HG02610 (cell line): ENCODE measurements at regions not wholly inside any gene's neighbourhood (a gene's known extent, or its start where the extent isn't known, plus 50 kb on each side); places are given as distances from the start of the nearest gene placed in this dataset.
"Not testable (repeated sequence)": the region's sequence is repeated elsewhere in the genome, so short reads cannot be mapped to it uniquely, and the experiment has no call there.

Source experiments
- ATAC-seq: cut with Tn5 transposase; IDR thresholded peaks from one replicate; pipeline ENCODE4 v1.9.1; 2021; ENCODE audit warnings: mild to moderate bottlenecking, moderate library complexity; ENCODE audit not compliant: unreplicated experiment

DNA sequence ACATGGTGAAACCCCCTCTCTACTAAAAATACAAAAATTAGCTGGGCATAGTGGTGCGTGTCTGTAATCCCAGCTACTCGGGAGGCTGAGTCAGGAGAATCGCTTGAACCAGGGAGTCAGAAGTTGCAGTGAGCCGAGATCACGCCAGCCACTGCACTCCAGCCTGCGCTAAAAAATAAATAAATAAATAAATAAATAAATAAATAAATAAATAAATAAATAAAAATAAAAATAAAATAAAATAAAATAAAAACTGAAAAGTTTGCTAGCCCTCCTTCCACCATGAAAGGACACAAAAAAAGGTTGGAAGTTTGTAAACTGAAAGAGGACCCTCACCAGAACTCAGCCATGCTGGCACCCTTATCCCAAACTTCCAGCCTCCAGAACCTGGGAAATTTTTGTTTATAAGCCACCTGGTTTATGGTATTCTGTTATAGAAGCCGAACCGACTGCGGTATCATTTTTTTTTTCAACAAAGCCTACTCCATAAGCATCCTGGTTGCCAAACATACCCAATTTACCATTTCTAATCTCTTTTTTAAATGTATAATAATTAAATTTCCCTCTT lies 448.2 kb downstream of the SEMA3D start:
- ATAC-seq: no peak

DNA sequence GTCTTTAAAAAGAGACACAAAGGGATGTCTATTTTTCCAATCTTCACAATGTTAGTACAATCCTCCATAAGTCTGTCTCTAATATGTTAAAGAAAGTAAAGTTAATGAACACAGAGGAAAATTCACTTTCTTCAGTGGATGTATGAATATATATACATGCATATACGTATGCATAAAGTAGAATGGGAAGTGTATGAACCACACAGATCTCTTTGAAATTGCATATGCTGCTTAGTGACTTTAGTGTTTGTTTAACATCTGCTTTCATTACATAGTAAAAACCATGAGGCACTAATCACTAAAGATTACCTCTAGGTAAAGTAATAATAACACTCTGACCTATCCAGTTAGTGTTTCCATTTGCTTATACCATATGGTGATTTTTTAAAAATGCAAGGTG lies 451.2 kb downstream of the SEMA3D start:
- ATAC-seq: no peak

DNA sequence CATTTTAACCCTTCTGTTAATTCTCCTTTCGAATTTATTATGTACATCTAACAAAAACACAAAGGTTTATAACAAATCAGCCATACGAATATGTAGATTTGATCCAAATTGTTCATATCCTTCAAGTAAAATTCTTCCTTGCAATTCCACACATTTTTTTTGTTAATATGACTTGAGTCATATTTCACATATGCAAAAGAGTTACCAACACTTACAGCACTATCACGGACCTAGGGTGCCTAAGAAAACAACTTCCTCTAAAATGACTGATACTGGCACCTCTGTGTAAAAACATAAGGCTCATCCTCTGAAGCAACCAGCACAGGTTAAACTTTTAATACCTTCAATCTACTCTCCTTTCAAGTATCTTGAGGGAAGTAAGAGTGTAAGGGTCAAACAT lies 451.8 kb downstream of the SEMA3D start:
- no peak for ATAC-seq

DNA sequence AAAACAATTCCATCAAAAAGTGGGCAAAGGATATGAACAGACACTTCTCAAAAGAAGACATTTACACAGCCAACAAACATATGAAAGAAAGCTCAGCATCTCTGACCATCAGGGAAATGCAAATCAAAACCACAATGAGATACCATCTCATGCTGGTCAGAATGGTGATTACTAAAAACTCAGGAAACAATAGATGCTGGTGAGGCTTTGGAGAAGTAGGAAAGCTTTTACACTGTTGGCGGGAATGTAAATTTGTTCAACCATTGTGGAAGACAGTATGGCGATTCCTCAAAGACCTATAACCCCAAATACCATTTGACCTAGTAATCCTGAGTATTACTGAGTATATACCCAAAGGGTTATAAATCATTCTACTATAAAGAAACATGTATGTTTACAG lies 452.9 kb downstream of the SEMA3D start:
- ATAC-seq: not testable (repeated sequence)

DNA sequence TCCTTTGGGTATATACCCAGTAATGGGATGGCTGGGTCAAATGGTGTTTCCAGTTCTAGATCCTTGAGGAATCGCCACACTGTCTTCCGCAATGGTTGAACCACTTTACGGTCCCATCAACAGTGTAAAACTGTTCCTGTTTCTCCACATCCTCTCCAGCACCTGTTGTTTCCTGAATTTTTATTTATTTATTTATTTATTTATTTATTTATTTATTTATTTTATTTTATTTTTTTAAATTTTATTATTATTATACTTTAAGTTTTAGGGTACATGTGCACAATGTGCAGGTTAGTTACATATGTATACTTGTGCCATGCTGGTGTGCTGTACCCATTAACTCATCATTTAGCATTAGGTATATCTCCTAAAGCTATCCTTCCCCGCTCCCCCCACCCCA lies 456.0 kb downstream of the SEMA3D start:
- ATAC-seq: not testable (repeated sequence)

DNA sequence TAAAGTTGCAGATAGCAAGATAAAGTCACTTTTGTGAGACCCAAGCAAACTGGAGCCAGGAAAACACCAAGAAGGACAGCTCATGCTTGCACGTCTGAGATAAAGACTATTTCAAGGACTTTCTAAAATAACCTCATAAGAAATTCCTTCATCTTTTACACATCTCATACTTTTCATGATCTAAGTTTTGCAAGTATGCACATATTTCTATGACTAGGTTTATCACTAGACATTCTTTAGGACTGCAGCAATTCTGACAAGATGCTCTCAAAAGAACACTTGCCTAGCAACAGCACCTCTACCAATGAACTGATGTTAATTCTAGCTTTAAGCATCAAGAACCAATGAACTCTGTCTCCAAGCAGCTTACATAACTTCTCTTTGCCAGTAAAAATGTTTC lies 457.6 kb downstream of the SEMA3D start:
- no peak for ATAC-seq

DNA sequence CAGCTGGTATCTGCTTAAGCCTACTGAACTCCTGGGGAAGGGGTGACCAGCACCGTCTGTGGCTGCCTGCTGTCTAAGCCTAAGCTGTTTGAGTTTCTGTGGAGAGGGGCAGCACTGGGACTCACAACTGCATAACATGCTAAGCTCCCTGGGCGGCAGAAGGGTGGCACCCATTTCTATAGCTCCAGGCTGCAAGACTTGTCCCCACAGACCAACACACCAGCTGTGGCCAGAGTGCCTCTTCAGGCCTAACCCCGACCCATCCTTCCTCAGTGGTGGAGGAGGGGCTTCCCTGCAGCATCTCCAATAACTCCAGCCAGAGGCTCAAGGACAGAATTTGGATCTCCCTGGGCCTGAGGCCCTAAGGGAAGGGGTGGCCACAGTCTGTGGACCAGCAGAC lies 464.1 kb downstream of the SEMA3D start:
- no peak for ATAC-seq

DNA sequence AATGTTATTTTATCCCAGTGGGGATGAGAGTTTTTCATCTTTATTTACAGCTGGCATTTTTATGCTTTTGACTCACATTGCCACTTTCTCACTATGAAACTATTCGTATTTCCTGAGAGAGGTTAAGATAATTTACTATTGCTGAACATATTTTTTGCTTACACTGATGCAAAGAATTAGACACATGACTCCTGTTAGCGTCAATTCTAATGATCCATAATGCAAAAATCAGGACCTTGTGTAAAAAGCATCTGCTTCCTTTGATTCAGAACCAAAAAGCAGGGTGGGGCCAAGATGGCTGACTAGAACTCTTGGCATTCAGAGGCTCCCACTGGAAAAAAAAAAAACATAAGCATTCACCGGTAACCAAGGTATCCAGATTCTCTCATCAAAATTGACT lies 464.8 kb downstream of the SEMA3D start:
- ATAC-seq: no peak

DNA sequence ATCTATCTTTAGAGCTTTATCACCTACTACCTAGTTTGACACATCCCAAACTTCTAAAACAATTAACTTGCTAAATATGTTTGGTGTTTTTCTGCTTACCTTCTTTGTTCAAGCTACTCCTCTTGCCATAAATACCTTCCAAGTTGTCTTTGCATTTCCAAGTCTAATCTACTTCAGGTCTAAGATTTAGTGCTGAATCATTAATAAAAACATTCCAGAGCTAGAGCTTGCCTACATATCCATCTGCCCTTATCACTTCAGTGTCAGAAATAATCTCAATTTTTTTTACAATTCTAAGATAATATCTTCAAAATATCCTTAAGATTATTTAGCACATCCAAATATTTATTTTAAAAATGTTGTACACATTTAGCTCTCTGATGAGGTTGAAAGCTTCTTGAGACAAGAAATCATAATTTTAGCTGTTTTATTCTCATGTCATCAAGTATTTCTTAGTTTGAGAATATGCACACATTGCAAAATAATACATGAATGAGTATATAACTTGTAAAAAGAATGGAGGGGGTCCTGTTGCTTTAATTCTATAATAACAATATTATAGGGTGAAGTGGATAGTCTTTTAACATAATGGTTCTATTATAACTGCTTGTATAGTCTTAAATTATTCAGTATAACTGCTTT lies 466.3 kb downstream of the SEMA3D start:
- ATAC-seq: no peak

DNA sequence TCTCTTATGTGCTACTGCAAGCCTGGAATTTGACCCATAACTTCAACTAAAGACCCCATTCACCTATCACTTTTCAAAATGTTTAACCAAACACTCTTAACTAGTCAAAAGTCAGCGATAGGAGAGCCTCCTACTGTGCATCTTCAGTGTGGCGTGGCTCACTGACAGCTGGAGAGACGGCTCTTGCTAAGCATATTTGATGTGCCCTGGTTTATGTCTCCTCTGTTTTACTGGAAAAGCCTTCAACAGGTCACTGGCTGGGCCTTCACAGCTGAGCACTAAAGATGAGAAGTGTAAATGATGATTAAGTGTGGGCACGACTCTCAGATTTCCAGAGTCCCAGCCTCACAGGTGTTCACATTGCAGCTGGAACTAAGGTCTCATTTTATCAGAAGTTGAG lies 472.1 kb downstream of the SEMA3D start:
- no peak for ATAC-seq

DNA sequence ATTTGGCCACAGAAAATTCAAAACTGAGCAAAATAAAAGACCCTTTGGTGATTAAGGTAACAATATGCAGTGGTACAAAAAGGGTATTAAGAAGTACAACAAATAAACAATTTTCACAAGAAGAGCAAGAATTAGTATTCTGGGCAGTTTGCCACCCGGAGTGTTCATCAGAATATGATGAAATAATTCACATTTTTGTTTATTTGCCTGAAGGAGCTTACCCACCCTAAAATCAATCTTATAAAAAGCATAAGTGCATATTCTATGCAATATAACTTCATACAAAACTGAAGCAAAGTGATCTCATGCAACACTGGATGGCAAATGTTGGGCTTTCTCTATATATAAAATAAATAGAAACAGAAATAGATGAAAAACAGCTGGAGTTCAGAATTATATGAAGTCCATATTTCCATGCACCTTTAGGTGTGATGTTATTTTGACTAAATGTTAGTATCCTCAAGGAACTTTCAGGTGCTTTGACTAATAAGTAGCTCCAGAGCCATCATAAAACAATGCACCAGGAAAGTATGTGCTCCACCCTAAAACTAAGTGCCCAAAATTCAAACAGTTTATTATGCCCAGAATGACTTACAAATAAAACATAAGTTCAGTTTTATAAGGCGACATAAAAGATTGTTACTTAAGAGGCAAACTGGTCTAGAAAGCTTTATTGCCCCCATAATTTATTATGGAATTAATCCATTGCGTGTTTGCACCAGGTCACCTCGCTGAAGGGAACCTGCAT lies 474.3 kb downstream of the SEMA3D start:
- no peak for ATAC-seq

DNA sequence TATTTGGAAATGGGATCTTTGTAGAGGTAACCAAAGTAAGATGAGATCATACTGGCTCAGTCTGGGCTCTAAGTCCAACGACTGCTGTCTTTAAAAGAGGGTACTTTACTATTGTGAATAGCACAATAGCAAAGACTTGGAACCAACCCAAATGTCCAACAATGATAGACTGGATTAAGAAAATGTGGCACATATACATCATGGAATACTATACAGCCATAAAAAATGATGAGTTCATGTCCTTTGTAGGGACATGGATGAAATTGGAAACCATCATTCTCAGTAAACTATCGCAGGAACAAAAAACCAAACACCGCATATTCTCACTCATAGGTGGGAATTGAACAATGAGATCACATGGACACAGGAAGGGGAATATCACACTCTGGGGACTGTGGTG lies 476.3 kb downstream of the SEMA3D start:
- not testable (repeated sequence) for ATAC-seq

DNA sequence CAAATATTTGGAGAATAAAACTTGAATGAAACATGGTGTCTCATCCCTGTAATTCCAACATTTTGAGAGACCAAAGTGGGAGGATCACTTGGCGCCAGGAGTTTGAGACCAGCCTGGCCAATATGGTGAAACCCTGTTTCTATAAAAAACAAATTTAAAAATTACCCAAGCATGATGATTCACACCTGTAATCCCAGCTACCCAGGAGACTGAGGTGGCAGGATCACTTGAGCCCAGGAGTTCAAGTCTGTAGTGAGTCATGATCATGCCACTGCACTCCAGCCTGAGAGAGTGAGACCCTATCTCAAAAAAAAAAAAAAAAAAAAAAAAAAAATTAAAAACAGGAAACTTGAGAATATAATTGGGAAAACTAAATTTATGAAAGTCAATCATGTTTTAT lies 481.1 kb downstream of the SEMA3D start:
- ATAC-seq: no peak

DNA sequence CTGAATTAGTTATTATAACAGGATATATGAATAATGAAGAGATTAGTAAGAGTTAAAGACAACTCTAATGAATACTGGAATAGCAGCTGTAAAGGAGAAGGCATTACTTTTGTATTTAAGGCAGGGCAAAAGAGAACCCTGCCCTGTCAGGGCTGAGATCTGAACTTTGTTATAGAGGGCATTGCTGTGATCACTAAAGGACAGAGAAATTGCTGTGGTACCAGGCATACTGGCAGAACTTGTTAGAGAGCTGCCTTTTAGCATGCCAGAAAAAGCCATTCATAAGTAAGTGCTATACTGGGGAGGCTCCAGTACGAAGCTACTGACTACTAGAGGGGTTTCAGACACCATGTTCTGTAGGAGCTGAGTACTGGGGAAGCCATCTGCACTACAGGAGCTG lies 481.8 kb downstream of the SEMA3D start:
- ATAC-seq: no peak

DNA sequence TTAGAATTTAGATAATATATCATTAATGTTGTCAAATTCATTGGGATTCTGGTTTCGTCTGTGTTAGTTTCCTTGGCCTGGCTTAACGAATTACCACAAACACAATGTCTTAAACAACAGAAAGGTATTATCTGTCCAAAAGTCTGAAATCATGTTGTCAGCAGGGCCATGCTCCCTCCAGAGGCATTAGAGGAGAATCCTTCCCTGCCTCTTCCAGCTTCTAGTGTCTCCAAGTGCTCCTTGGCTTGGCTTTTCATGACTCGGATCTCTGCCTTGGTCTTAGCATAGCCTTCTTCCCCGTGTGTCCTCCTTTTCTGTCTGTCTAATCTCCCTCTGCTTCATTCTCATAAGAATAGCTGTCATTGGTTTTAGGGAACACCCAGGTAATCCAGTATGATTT lies 482.5 kb downstream of the SEMA3D start:
- no peak for ATAC-seq

DNA sequence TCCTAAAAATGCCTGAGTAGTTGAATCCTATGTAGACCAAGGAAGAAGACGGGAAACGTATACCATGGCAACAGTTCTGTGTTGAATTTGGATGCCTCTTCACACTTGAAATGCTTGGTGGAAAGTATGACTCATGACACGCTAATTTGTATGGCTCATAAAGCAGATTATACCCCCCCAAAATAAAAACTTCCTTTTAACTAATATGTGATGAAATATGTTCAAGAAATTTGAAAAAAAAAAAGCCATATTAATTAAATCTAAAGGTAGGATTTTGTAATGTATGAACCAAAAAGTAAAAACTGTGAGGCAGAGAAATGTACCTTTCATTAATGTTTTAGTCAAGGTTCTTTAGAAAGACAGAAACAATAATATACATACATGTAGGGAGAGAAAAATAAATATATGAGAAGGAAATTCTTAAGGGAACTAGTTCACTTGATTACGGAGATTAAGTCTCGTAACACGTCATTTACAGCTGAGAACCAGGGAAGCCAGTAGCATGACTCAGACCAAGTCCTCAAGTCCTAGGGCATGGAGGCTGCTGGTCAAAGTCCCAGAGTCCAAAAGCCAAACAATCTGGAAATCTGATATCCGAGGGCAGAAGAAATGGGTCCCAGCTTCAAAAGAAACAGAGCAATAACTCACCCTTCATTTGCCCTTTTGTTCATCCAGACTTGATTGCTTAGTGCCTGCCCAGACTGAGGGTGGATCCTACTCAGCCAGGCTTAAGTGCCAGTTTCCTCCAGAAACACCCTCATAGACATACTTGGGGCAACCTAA lies 485.1 kb downstream of the SEMA3D start:
- no peak for ATAC-seq

DNA sequence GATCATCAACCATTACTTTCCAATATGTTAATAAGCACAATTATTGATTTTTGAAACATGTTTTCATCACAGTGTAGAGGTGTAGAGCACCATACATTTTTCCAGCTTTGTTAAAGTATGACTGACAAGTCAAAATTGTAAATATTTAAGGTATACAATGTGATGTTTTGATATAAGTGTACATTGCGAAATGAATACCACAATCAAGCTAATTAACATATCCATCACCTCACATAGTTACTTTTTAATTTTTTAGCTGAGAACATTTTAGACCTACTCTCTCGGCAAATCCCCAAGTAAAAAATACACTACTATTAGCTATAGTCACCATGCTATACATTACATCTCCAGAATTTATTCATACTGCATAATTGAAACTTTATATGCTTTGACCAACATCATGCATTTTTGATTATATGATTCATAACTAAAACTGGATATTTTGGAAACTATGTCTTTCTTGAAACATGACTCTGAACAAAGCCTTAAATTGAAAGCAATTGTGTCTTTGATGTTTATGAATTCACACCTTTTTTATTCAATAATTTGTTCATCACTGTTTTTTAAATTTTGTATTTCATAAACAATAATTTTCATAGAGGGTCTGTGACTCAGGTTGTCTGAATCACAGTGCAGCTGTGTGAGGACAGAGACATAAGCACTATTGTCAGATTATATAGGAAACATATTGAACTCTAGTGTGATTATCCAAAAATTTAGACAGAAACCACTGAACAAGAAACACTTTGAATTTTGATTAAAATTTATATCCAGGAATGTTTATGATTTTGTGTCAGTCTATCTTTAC lies 486.1 kb downstream of the SEMA3D start:
- no peak for ATAC-seq

DNA sequence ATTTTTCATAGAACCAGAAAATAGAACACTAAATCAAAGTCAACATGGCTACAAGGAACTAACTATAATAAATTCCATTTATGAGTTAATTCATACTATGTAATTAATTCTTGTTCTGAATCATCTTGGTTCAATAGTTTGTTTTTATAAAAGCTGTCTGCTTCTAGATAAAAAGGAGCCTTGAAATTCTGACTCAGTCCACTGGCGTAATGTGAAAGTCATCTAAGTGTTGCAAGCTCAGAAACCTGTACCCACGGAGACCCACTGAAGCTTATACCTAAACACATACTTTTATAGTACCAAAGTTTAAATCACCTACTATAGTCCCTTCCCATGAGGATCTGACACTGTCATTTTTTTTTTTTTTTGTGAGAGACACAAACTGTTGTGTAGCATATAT lies 489.4 kb downstream of the SEMA3D start:
- ATAC-seq: no peak

DNA sequence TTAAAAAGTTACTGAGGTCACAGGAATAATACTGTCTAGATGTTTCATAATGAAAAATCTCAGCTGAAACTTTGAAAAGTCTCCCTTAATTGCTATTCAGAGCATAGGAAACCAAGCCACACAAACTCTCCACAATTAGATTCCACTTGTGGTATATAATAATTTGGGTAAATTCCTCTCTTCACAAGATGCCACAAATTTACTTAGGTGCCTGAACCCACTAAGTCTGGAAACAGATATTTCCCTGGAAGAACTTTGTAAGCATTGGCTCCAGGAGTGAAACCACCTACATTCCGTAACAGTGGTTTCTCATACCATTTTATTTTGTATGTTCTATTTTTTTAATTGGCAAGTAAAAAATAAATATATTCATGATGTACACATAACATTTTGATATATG lies 493.4 kb downstream of the SEMA3D start:
- ATAC-seq: no peak

DNA sequence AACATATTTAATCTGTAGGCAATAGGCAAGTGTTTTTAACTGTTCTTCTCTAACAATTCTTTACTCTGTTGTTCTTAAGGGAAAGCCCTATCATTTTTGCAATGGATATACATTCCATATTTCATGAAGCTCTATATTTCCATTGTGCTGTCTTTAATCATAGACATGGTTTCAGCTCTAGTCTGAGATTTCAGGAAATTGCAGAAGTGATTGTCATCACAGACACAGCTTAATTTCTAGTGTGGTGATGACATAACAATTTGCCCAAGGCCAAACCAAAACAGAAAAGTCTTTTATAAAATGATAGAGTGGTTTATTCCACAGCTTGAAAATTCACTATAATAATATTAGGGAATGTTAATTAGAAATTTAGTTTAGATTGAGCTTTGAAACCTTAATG lies 494.1 kb upstream of the SEMA3A start:
- ATAC-seq: no peak

DNA sequence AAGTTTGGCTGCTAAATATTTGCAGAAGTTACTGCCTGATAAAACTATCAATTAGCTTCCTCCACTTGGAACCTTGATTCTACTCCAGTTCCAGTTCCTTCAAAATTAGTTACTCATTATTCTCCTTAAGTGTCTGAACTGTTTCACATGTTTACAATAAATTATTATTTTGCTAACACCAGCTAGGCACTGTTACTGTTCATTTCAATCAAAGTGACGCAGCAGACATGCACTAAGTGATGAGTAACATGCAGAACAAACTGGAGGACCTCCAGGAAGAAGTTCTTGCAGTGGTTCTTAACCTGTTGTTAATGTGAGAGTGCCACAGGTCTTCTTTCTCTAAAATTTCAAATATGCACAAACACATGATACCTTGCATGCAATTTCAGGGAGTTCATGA lies 491.8 kb upstream of the SEMA3A start:
- no peak for ATAC-seq
